ENCODE measurements at regions not wholly inside any gene's neighbourhood (a gene's known extent, or its start where the extent isn't known, plus 50 kb on each side); places are given as distances from the start of the nearest gene placed in this dataset.

DNA sequence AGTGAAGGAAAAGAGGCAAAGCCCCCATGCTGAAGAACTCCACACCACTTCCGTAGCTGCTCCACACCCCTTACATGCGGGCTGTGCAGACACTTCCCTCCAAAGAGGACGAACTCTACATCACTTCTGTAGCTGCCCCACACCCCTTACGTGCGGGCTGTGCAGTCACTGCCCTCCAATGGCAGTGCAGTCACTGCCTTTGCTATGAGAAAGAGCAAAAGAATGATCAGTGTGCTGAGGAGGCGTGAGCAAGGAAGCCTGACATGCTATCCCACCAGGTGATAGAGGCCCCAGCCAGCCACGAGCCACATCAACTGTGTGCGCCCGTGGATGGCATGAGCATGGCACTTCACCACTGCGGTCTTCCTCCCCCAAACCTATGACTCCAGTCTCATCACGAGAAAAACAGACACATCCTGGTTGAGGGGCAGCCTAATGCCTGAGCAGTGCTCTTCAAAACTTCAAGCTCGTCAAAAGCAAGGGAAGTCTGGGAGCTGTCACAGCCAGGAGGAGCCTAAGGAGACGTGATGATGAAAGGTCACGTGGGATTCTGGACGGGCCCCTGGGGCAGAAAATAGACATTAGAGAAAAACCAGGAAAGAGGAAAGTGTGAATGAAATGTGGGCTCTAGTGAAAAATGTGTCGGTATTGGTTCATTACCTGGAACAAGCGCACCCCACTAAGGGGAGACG lies 60.8 kb upstream of the C14orf180 start:
- Histone ChIP-seq H3K9me3 (ENCODE audit: control insufficient read depth in 1 of 2, insufficient read depth in 1 of 2, low read depth in 1 of 2, low read length in 2 of 2) (no peaks in the 10 kb centered on the region), H3K27ac (ENCODE audit: low read depth, low read length) (no peak overlapping the region), H3K9ac (ENCODE audit: low read length) (no peak overlapping the region), H4K20me1 (ENCODE audit: insufficient read depth) (no peaks in the 10 kb centered on the region), H3K4me2 (ENCODE audit: low read length) (no peak overlapping the region), H3K79me2 (ENCODE audit: insufficient read depth, low read length) (no peaks in the 10 kb centered on the region), H3K4me3 (replicated peaks in 1 of 2; ENCODE audit: low read depth in 1 of 2, low read length in 2 of 2) (no peak overlapping the region), H3K36me3 (ENCODE audit: control insufficient read depth in 1 of 2, insufficient read depth in 2 of 2, low read length in 2 of 2) (no peaks in the 10 kb centered on the region), H3K4me1 (ENCODE audit: control insufficient read depth in 1 of 2, insufficient read depth in 2 of 2, low read length in 2 of 2) (no peaks in the 10 kb centered on the region), H3K27me3 (ENCODE audit: insufficient read depth, low read length) (peaks cover 9% of the 10 kb centered on the region), H2AFZ (ENCODE audit: low read depth, low read length, poor library complexity, severe bottlenecking) (no peak overlapping the region), H3K9me2 (ENCODE audit: insufficient read depth) (no peaks in the 10 kb centered on the region)
- intact Hi-C loops (cut with micrococcal nuclease) = no loop called here
- no peak for DNase-seq (ENCODE audit: low read depth, low spot score)
- TF ChIP-seq POLR2AphosphoS5 (IDR thresholded peaks at IDR 0.05; ENCODE audit: low read depth, low read length) = no peak
- no peak for TF ChIP-seq YY1 (IDR thresholded peaks at IDR 0.05; ENCODE audit: extremely low read depth, insufficient replicate concordance, low read depth, low read length)
- TF ChIP-seq CEBPB (IDR thresholded peaks at IDR 0.05; ENCODE audit: low read depth) = no peak
- no peak for TF ChIP-seq POLR2A (IDR thresholded peaks at IDR 0.05; ENCODE audit: borderline replicate concordance, extremely low read depth, insufficient read depth, insufficient read length)
- TF ChIP-seq ELF1 (IDR thresholded peaks at IDR 0.05; ENCODE audit: borderline replicate concordance, low read depth) = no peak
- TF ChIP-seq SP1 (IDR thresholded peaks at IDR 0.05; ENCODE audit: low read depth) = no peak
- no peak for TF ChIP-seq ZBTB33 (IDR thresholded peaks at IDR 0.05; ENCODE audit: extremely low read depth, insufficient replicate concordance, low read length)
- no peak for TF ChIP-seq MAX (IDR thresholded peaks at IDR 0.05)
- TF ChIP-seq, protein P1, sequence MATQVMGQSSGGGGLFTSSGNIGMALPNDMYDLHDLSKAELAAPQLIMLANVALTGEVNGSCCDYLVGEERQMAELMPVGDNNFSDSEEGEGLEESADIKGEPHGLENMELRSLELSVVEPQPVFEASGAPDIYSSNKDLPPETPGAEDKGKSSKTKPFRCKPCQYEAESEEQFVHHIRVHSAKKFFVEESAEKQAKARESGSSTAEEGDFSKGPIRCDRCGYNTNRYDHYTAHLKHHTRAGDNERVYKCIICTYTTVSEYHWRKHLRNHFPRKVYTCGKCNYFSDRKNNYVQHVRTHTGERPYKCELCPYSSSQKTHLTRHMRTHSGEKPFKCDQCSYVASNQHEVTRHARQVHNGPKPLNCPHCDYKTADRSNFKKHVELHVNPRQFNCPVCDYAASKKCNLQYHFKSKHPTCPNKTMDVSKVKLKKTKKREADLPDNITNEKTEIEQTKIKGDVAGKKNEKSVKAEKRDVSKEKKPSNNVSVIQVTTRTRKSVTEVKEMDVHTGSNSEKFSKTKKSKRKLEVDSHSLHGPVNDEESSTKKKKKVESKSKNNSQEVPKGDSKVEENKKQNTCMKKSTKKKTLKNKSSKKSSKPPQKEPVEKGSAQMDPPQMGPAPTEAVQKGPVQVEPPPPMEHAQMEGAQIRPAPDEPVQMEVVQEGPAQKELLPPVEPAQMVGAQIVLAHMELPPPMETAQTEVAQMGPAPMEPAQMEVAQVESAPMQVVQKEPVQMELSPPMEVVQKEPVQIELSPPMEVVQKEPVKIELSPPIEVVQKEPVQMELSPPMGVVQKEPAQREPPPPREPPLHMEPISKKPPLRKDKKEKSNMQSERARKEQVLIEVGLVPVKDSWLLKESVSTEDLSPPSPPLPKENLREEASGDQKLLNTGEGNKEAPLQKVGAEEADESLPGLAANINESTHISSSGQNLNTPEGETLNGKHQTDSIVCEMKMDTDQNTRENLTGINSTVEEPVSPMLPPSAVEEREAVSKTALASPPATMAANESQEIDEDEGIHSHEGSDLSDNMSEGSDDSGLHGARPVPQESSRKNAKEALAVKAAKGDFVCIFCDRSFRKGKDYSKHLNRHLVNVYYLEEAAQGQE (IDR thresholded peaks at IDR 0.05; ENCODE audit: low read depth) = no peak
- no peak for TF ChIP-seq CBX3 (IDR thresholded peaks at IDR 0.05; ENCODE audit: low read depth)
- no peak for TF ChIP-seq EGR1 (IDR thresholded peaks at IDR 0.05; ENCODE audit: low read depth)
- no peak for TF ChIP-seq RAD21 (IDR thresholded peaks at IDR 0.05; ENCODE audit: low read depth)
- no peak for TF ChIP-seq ZNF274 (IDR thresholded peaks at IDR 0.05; ENCODE audit: low read depth, low read length)
- no peak for TF ChIP-seq JUND (IDR thresholded peaks at IDR 0.05)
- TF ChIP-seq ATF3 (IDR thresholded peaks at IDR 0.05) = no peak
- TF ChIP-seq TCF7L2 (IDR thresholded peaks at IDR 0.05; ENCODE audit: borderline replicate concordance, extremely low read depth, insufficient read depth, insufficient read length) = no peak
- ChIA-PET CTCF (no interaction called here), POLR2A (no interaction called here), RAD21 (ENCODE audit: low non-redundant PET in 1 of 2, low total read pairs in 2 of 2, uncharacterized antibody in 2 of 2, unreplicated experiment in 2 of 2) (no interaction called here)
- BruUV-seq (replicated peaks) = no TSS peak
- no peak for ATAC-seq
